GM23338 (cell line): ENCODE measurements at regions not wholly inside any gene's neighbourhood (a gene's known extent, or its start where the extent isn't known, plus 50 kb on each side); places are given as distances from the start of the nearest gene placed in this dataset.

Source experiments
- CREB1 ChIP-seq: fragments of 250-450 bp; sonication (Bioruptor Pico); IDR thresholded peaks from 2 replicates; pipeline ENCODE4 v1.5.0; 2020; ENCODE audit warnings: low read depth, mild to moderate bottlenecking, moderate library complexity
- EZH2 ChIP-seq: fragments of 200-600 bp; sonication (generic); IDR thresholded peaks from one replicate; pipeline ENCODE4 v1.8.0; 2017; ENCODE audit warnings: antibody characterized with exemption, mild to moderate bottlenecking, low read depth; ENCODE audit not compliant: unreplicated experiment
- EZH2phosphoT487 ChIP-seq: fragments of 200-600 bp; sonication (generic); IDR thresholded peaks from one replicate; pipeline ENCODE4 v1.8.1; 2018; ENCODE audit warnings: antibody characterized with exemption; ENCODE audit not compliant: unreplicated experiment
- JUNB ChIP-seq: IDR thresholded peaks from one replicate; pipeline ENCODE4 v1.6.1; 2016; ENCODE audit warnings: antibody characterized with exemption; ENCODE audit not compliant: unreplicated experiment
- POLR2AphosphoS5 ChIP-seq: IDR thresholded peaks from 2 replicates; pipeline ENCODE4 v1.6.1; 2016; ENCODE audit warnings: antibody characterized with exemption, low read depth
- STAT1 ChIP-seq: IDR thresholded peaks from one replicate; pipeline ENCODE4 v1.6.1; 2016; ENCODE audit warnings: antibody characterized with exemption; ENCODE audit not compliant: unreplicated experiment
- ZNF331 ChIP-seq: fragments of 250-450 bp; sonication (Bioruptor Pico); IDR thresholded peaks from 2 replicates; pipeline ENCODE4 v1.5.0; 2020; ENCODE audit warnings: low read depth, mild to moderate bottlenecking, moderate library complexity
- TF ChIP-seq, protein P1 (sequence below), 2 experiments: fragments of 200-600 bp in 1 of 2; sonication (generic) in 1 of 2; conservative IDR thresholded peaks; 2 replicates each; pipeline versions ENCODE4 v1.5.1 to v1.6.1; 2016 to 2017; ENCODE audit warnings: antibody characterized with exemption in 2 of 2, low read depth in 2 of 2, mild to moderate bottlenecking in 2 of 2, moderate library complexity in 1 of 2
- TF ChIP-seq, protein P2 (sequence below): IDR thresholded peaks from one replicate; pipeline ENCODE4 v1.6.1; 2018; ENCODE audit warnings: antibody characterized with exemption; ENCODE audit not compliant: unreplicated experiment
- TF ChIP-seq, protein P3 (sequence below): IDR thresholded peaks from 2 replicates; pipeline ENCODE4 v1.6.1; 2016; ENCODE audit warnings: antibody characterized with exemption

DNA sequence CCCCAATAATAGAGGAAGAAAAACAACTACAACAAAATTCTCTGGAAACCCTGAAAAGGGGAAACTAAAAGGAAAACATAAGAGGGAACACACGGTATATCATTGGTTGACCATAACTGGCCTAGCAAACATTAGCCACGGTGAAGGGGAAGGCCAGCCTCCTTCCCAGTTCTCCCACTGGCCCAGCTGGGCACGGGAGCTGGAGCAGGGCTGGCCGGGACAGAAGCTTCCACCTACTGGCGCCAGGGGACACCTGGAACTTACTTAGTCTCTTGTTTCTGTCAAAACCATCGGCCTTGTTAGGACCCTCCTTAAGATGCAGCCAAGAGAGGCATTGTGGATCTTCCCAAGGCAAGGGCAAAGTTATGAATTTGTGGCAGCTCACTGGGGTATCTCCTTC, 56.1 kb upstream of the DLGAP1 start:
- TF ChIP-seq, protein P1, sequence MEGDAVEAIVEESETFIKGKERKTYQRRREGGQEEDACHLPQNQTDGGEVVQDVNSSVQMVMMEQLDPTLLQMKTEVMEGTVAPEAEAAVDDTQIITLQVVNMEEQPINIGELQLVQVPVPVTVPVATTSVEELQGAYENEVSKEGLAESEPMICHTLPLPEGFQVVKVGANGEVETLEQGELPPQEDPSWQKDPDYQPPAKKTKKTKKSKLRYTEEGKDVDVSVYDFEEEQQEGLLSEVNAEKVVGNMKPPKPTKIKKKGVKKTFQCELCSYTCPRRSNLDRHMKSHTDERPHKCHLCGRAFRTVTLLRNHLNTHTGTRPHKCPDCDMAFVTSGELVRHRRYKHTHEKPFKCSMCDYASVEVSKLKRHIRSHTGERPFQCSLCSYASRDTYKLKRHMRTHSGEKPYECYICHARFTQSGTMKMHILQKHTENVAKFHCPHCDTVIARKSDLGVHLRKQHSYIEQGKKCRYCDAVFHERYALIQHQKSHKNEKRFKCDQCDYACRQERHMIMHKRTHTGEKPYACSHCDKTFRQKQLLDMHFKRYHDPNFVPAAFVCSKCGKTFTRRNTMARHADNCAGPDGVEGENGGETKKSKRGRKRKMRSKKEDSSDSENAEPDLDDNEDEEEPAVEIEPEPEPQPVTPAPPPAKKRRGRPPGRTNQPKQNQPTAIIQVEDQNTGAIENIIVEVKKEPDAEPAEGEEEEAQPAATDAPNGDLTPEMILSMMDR (conservative IDR thresholded peaks at IDR 0.05; ENCODE audit: low read depth in 2 of 2), result no peak
- TF ChIP-seq, protein P2, sequence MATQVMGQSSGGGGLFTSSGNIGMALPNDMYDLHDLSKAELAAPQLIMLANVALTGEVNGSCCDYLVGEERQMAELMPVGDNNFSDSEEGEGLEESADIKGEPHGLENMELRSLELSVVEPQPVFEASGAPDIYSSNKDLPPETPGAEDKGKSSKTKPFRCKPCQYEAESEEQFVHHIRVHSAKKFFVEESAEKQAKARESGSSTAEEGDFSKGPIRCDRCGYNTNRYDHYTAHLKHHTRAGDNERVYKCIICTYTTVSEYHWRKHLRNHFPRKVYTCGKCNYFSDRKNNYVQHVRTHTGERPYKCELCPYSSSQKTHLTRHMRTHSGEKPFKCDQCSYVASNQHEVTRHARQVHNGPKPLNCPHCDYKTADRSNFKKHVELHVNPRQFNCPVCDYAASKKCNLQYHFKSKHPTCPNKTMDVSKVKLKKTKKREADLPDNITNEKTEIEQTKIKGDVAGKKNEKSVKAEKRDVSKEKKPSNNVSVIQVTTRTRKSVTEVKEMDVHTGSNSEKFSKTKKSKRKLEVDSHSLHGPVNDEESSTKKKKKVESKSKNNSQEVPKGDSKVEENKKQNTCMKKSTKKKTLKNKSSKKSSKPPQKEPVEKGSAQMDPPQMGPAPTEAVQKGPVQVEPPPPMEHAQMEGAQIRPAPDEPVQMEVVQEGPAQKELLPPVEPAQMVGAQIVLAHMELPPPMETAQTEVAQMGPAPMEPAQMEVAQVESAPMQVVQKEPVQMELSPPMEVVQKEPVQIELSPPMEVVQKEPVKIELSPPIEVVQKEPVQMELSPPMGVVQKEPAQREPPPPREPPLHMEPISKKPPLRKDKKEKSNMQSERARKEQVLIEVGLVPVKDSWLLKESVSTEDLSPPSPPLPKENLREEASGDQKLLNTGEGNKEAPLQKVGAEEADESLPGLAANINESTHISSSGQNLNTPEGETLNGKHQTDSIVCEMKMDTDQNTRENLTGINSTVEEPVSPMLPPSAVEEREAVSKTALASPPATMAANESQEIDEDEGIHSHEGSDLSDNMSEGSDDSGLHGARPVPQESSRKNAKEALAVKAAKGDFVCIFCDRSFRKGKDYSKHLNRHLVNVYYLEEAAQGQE, result no peak
- TF ChIP-seq POLR2AphosphoS5, result no peak
- TF ChIP-seq JUNB, result no peak
- no peak for TF ChIP-seq ZNF331 (CRISPR knock-in tag)
- TF ChIP-seq CREB1, result no peak
- TF ChIP-seq EZH2, result no peak
- TF ChIP-seq, protein P3, sequence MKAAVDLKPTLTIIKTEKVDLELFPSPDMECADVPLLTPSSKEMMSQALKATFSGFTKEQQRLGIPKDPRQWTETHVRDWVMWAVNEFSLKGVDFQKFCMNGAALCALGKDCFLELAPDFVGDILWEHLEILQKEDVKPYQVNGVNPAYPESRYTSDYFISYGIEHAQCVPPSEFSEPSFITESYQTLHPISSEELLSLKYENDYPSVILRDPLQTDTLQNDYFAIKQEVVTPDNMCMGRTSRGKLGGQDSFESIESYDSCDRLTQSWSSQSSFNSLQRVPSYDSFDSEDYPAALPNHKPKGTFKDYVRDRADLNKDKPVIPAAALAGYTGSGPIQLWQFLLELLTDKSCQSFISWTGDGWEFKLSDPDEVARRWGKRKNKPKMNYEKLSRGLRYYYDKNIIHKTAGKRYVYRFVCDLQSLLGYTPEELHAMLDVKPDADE, result no peak
- TF ChIP-seq EZH2phosphoT487, result no peak
- no peak for TF ChIP-seq STAT1
